GM12874 (cell line): ENCODE measurements at regions not wholly inside any gene's neighbourhood (a gene's known extent, or its start where the extent isn't known, plus 50 kb on each side); places are given as distances from the start of the nearest gene placed in this dataset.

Experiments
- TF ChIP-seq, protein P1 (sequence below): IDR thresholded peaks from 2 replicates; pipeline ENCODE4 v1.5.1; 2011; ENCODE audit warnings: low read depth, mild to moderate bottlenecking, control low read depth, low read length, moderate library complexity; ENCODE audit not compliant: insufficient read depth

DNA sequence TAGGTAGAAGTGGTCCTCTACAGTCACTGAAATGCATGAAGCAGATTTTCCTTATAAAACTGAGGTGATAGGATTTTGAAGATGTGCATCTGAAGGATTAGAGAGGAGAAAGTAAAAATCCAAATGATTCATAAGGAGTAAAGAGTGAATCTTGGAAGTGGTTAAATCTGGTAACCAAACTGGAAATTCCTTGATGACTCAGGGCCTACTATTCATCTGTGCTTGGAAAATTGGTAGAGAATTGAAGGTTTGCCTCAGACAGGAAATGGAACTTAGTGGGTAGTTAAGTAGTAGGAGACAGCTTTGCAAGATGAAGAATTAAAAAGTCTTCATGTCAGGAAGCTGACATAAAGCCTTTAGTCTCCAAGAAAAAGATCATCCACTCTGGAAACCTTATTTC lies 368.9 kb upstream of the CTSO start:
- TF ChIP-seq, protein P1, sequence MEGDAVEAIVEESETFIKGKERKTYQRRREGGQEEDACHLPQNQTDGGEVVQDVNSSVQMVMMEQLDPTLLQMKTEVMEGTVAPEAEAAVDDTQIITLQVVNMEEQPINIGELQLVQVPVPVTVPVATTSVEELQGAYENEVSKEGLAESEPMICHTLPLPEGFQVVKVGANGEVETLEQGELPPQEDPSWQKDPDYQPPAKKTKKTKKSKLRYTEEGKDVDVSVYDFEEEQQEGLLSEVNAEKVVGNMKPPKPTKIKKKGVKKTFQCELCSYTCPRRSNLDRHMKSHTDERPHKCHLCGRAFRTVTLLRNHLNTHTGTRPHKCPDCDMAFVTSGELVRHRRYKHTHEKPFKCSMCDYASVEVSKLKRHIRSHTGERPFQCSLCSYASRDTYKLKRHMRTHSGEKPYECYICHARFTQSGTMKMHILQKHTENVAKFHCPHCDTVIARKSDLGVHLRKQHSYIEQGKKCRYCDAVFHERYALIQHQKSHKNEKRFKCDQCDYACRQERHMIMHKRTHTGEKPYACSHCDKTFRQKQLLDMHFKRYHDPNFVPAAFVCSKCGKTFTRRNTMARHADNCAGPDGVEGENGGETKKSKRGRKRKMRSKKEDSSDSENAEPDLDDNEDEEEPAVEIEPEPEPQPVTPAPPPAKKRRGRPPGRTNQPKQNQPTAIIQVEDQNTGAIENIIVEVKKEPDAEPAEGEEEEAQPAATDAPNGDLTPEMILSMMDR = no peak

GRCh38 chr4:156321203-156321602 lies 367.5 kb upstream of the CTSO start:
- TF ChIP-seq, protein P1 = no peak

DNA sequence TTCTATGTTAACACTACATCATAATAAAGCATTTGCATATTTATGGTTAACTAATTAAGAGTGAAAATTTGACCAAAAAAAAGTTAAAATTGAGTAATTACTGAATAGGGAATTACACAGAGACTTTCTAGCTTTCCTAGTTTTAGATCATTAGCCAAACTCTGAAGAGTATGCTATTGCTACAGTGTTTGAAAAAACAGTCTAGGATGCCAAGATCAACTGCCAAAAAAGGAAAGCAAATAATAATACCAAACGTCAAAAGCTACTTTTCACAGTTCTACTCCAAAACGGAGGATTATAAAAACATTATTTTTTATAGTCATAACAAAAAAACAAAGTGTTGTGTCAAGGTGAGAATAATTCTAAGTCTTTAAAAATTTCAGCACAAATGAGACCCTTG lies 359.8 kb upstream of the CTSO start:
- TF ChIP-seq, protein P1 = no peak

GRCh38 chr4:156312261-156312847 lies 358.7 kb upstream of the CTSO start:
- TF ChIP-seq, protein P1 = no peak

DNA sequence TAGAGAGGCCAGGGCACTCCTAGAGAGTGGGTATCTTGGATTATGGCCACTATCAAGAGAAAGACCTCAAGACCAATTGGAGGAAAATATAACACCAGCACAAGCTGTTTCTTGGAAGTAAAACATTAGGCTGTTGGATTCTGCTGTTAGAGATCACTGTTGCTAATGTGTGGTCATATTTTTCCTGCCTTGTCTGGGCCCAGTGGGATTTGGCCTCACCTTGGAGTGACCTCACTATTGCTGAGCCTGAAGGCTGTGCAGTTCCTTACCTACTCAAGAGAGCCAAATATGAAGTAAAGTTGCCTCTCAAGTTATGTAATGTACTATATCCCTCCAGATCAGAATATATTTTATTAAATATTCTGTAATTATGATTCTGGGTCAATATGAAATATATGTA lies 355.4 kb upstream of the CTSO start:
- TF ChIP-seq, protein P1 = no peak

- TF ChIP-seq, protein P1 = no peak
Measured at GRCh38 chr4:156303708-156304107, 350.0 kb upstream of the CTSO start.

DNA sequence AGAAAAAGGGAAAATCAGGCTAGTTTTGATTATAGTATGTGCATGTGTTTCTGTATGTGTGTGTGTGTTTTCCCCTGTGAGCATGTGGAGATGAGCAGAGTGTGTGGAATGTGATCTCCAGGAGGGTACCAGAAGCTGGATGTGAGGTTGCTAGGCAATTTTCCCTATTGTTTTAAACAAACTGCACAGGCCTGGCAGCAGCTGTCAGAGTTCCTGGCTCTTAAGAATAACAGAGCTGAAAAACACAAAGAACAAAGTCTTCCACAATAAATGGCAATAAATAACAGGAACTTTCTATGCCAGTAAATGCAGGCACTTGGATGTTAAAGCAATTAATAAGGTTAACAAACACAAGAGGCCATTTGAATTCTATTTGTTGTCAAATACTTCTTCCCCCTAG lies 344.6 kb upstream of the CTSO start:
- TF ChIP-seq, protein P1 = no peak
